H9 (cell line): ENCODE measurements at regions not wholly inside any gene's neighbourhood (a gene's known extent, or its start where the extent isn't known, plus 50 kb on each side); places are given as distances from the start of the nearest gene placed in this dataset.

Experiments used
- DNase-seq: peaks from one replicate; pipeline ENCODE4 v3.0.0-alpha.2; 2017
- H2AFZ ChIP-seq: one replicate; pipeline ENCODE4 v1.6.1; 2013; ENCODE audit warnings: mild to moderate bottlenecking, low read length, control low read depth, moderate library complexity
- H2AK5ac ChIP-seq: 2 replicates; pipeline ENCODE4 v1.6.1; 2013; ENCODE audit warnings: low read length, control low read depth, mixed read lengths; ENCODE audit not compliant: insufficient read length
- H2BK120ac ChIP-seq: one replicate; pipeline ENCODE4 v1.6.1; 2013; ENCODE audit warnings: low read depth, mild to moderate bottlenecking, low read length, control low read depth, inconsistent platforms; ENCODE audit not compliant: poor library complexity, severe bottlenecking
- H2BK12ac ChIP-seq: 2 replicates; pipeline ENCODE4 v1.6.1; 2013; ENCODE audit warnings: low read length, control low read depth, mixed read lengths, low read depth; ENCODE audit not compliant: insufficient read length
- H2BK15ac ChIP-seq: 2 replicates; pipeline ENCODE4 v1.6.1; 2013; ENCODE audit warnings: low read depth, low read length, control low read depth
- H2BK20ac ChIP-seq: one replicate; pipeline ENCODE4 v1.6.1; 2013; ENCODE audit warnings: low read depth, mild to moderate bottlenecking, low read length, control low read depth, inconsistent platforms; ENCODE audit not compliant: poor library complexity, severe bottlenecking
- H2BK5ac ChIP-seq: 2 replicates; pipeline ENCODE4 v1.6.1; 2013; ENCODE audit warnings: low read length, control low read depth, mixed read lengths; ENCODE audit not compliant: insufficient read length
- H3K14ac ChIP-seq: 2 replicates; pipeline ENCODE4 v1.6.1; 2013; ENCODE audit warnings: low read length, control low read depth; ENCODE audit not compliant: insufficient read depth
- H3K18ac ChIP-seq: 2 replicates; pipeline ENCODE4 v1.6.1; 2013; ENCODE audit warnings: low read depth, mild to moderate bottlenecking, mixed read lengths, low read length, control low read depth; ENCODE audit not compliant: insufficient read length
- H3K23ac ChIP-seq: 2 replicates; pipeline ENCODE4 v1.6.1; 2013; ENCODE audit warnings: low read length, control low read depth, mixed read lengths, low read depth; ENCODE audit not compliant: insufficient read length
- H3K23me2 ChIP-seq: 2 replicates; pipeline ENCODE4 v1.6.1; 2013; ENCODE audit warnings: low read depth, mild to moderate bottlenecking, mixed read lengths, low read length, control low read depth; ENCODE audit not compliant: insufficient read length, poor library complexity, severe bottlenecking
- H3K27ac ChIP-seq: 2 replicates; pipeline ENCODE4 v1.5.1; 2013; ENCODE audit warnings: low read length, control low read depth, mixed read lengths, low read depth; ENCODE audit not compliant: insufficient read length
- H3K27me3 ChIP-seq: 2 replicates; pipeline ENCODE4 v1.6.1; 2013; ENCODE audit warnings: low read length, control low read depth, inconsistent platforms; ENCODE audit not compliant: insufficient read depth
- H3K4ac ChIP-seq: 2 replicates; pipeline ENCODE4 v1.6.1; 2013; ENCODE audit warnings: low read depth, mild to moderate bottlenecking, control low read depth, inconsistent platforms, low read length, moderate library complexity
- H3K4me1 ChIP-seq: 2 replicates; pipeline ENCODE4 v1.6.1; 2013; ENCODE audit warnings: low read length, control low read depth, inconsistent platforms; ENCODE audit not compliant: insufficient read depth
- H3K4me2 ChIP-seq: 2 replicates; pipeline ENCODE4 v1.6.1; 2013; ENCODE audit warnings: low read length, control low read depth, mixed read lengths; ENCODE audit not compliant: insufficient read length, insufficient read depth
- H3K56ac ChIP-seq: 2 replicates; pipeline ENCODE4 v1.6.1; 2013; ENCODE audit warnings: low read depth, mild to moderate bottlenecking, mixed read lengths, low read length, control low read depth; ENCODE audit not compliant: insufficient read length
- H3K79me1 ChIP-seq: 2 replicates; pipeline ENCODE4 v1.6.1; 2013; ENCODE audit warnings: low read depth, mild to moderate bottlenecking, moderate library complexity, low read length, control low read depth, inconsistent platforms; ENCODE audit not compliant: insufficient read depth, poor library complexity, severe bottlenecking
- H3K79me2 ChIP-seq: 2 replicates; pipeline ENCODE4 v1.6.1; 2013; ENCODE audit warnings: low read length, control low read depth, inconsistent platforms; ENCODE audit not compliant: insufficient read depth
- H3K9ac ChIP-seq: 2 replicates; pipeline ENCODE4 v1.6.1; 2013; ENCODE audit warnings: low read length, control low read depth, mixed read lengths; ENCODE audit not compliant: insufficient read length; ENCODE audit errors: extremely low read depth
- H3K9me3 ChIP-seq: one replicate; pipeline ENCODE4 v1.6.1; 2013; ENCODE audit warnings: low read depth, low read length, inconsistent platforms; ENCODE audit not compliant: control insufficient read depth
- H3T11ph ChIP-seq: one replicate; pipeline ENCODE4 v1.6.1; 2013; ENCODE audit warnings: mild to moderate bottlenecking, low read length, control low read depth, inconsistent platforms
- H4K20me1 ChIP-seq: one replicate; pipeline ENCODE4 v1.6.1; 2013; ENCODE audit not compliant: control insufficient read depth, insufficient read length, insufficient read depth
- H4K5ac ChIP-seq: 2 replicates; pipeline ENCODE4 v1.6.1; 2013; ENCODE audit warnings: low read depth, mild to moderate bottlenecking, mixed read lengths, low read length, control low read depth; ENCODE audit not compliant: insufficient read length
- H4K8ac ChIP-seq: replicated peaks from 2 replicates; pipeline ENCODE4 v1.6.1; 2013; ENCODE audit warnings: low read length, control low read depth, mixed read lengths, low read depth; ENCODE audit not compliant: insufficient read length
- H4K91ac ChIP-seq: 2 replicates; pipeline ENCODE4 v1.6.1; 2013; ENCODE audit warnings: low read depth, mild to moderate bottlenecking, moderate library complexity, mixed read lengths, low read length, control low read depth; ENCODE audit not compliant: insufficient read length
- H3K27ac Mint-ChIP-seq, 3 experiments: 2 replicates in 2 of 3; 3 replicates in 1 of 3; pipeline ENCODE4 v1.8.0; 2020 to 2021; ENCODE audit warnings: mixed read lengths in 3 of 3, mild to moderate bottlenecking in 1 of 3, moderate library complexity in 1 of 3
- H3K27me3 Mint-ChIP-seq: 2 replicates; pipeline ENCODE4 v1.8.0; 2021; ENCODE audit warnings: low read depth, mild to moderate bottlenecking, moderate library complexity, mixed read lengths
- H3K36me3 Mint-ChIP-seq, 3 experiments: 2 replicates in 2 of 3; 3 replicates in 1 of 3; pipeline ENCODE4 v1.8.0; 2020 to 2021; ENCODE audit warnings: low read depth in 3 of 3, mixed read lengths in 3 of 3; ENCODE audit not compliant: insufficient read depth in 1 of 3
- H3K4me1 Mint-ChIP-seq, 2 experiments: 2 replicates each; pipeline ENCODE4 v1.8.0; 2020; ENCODE audit warnings: mixed read lengths in 2 of 2
- H3K4me3 Mint-ChIP-seq, 2 experiments: 2 replicates in 1 of 2; 3 replicates in 1 of 2; pipeline ENCODE4 v1.8.0; 2020 to 2021; ENCODE audit warnings: mild to moderate bottlenecking in 2 of 2, mixed read lengths in 2 of 2, moderate library complexity in 1 of 2
- H3K9me3 Mint-ChIP-seq, 2 experiments: 2 replicates in 1 of 2; 3 replicates in 1 of 2; pipeline ENCODE4 v1.8.0; 2020; ENCODE audit warnings: mild to moderate bottlenecking in 2 of 2, mixed read lengths in 2 of 2, moderate library complexity in 1 of 2
- CTCF ChIP-seq: fragments of 200-600 bp; sonication (generic); conservative IDR thresholded peaks from 3 replicates; pipeline ENCODE4 v1.8.0; 2021; ENCODE audit warnings: antibody characterized with exemption, mild to moderate bottlenecking
- WGBS: extraction: QIAGEN DNeasy Blood & Tissue Kit; methylation state at CpG from one replicate; pipeline ENCODE4 v1.1.7; 2013; ENCODE audit warnings: missing lambda C conversion rate, low lambda C conversion rate, mixed read lengths; ENCODE audit not compliant: insufficient read length; ENCODE audit errors: extremely low coverage; 5-methylcytosine and 5-hydroxymethylcytosine counted together

GRCh38 chr13:39263033-39263432 lies 224.8 kb downstream of the NHLRC3 start:
- Histone ChIP-seq H3K4me1 (no peaks in the 10 kb centered on the region), H4K5ac (no peak overlapping the region), H2BK120ac (no peak overlapping the region), H2BK15ac (no peak overlapping the region), H3K9me3 (no peaks in the 10 kb centered on the region), H3K9ac (no peak overlapping the region), H4K91ac (no peak overlapping the region), H4K20me1 (no peaks in the 10 kb centered on the region), H2AK5ac (no peak overlapping the region), H3T11ph (no peak overlapping the region), H3K79me2 (no peaks in the 10 kb centered on the region), H3K14ac (no peak overlapping the region), H3K79me1 (no peaks in the 10 kb centered on the region), H3K23me2 (no peaks in the 10 kb centered on the region), H3K27me3 (no peaks in the 10 kb centered on the region), H2AFZ (no peak overlapping the region), H3K4ac (no peak overlapping the region), H3K4me2 (no peak overlapping the region), H2BK12ac (no peak overlapping the region), H2BK5ac (no peak overlapping the region), H3K56ac (no peak overlapping the region), H3K23ac (no peak overlapping the region), H3K18ac (no peak overlapping the region), H3K27ac (no peak overlapping the region), H4K8ac (no peak overlapping the region), H2BK20ac (no peak overlapping the region)
- no peak overlapping the region for H3K27ac Mint-ChIP-seq
- DNase-seq = peak; percentile 44
- peak; percentile 77 for TF ChIP-seq CTCF
- H3K9me3 Mint-ChIP-seq = peaks cover 5 to 6% of the 10 kb centered on the region in 2 experiments; a peak in 4 of 5 replicates
- H3K36me3 Mint-ChIP-seq = peaks cover 0 to 6% (median 3%) of the 10 kb centered on the region in 3 experiments; a peak in 3 of 7 replicates
- H3K4me3 Mint-ChIP-seq = no peak overlapping the region
- WGBS = no CpG with 5 or more reads among the region's 1 CpG
- no peaks in the 10 kb centered on the region; the same call in 1 of the 2 replicates for H3K27me3 Mint-ChIP-seq
- no peaks in the 10 kb centered on the region for H3K4me1 Mint-ChIP-seq
